Endothelial cell (in vitro differentiated cells): ENCODE measurements at regions not wholly inside any gene's neighbourhood (a gene's known extent, or its start where the extent isn't known, plus 50 kb on each side); places are given as distances from the start of the nearest gene placed in this dataset.

Experiments
- DNase-seq: peaks from one replicate; pipeline ENCODE4 v3.0.0; 2021; ENCODE audit warnings: low spot score
- H3K27ac Mint-ChIP-seq: one replicate; pipeline ENCODE4 v1.8.0; 2021; ENCODE audit warnings: mixed read lengths, inconsistent platforms; ENCODE audit not compliant: unreplicated experiment
- H3K27me3 Mint-ChIP-seq: one replicate; pipeline ENCODE4 v1.8.0; 2021; ENCODE audit warnings: mild to moderate bottlenecking, moderate library complexity, mixed read lengths, inconsistent platforms; ENCODE audit not compliant: unreplicated experiment
- H3K36me3 Mint-ChIP-seq: one replicate; pipeline ENCODE4 v1.8.0; 2021; ENCODE audit warnings: mild to moderate bottlenecking, low read depth, mixed read lengths, inconsistent platforms; ENCODE audit not compliant: unreplicated experiment
- H3K4me1 Mint-ChIP-seq: one replicate; pipeline ENCODE4 v1.8.0; 2021; ENCODE audit warnings: mild to moderate bottlenecking, mixed read lengths, inconsistent platforms; ENCODE audit not compliant: unreplicated experiment
- H3K4me3 Mint-ChIP-seq: one replicate; pipeline ENCODE4 v1.8.0; 2021; ENCODE audit warnings: mild to moderate bottlenecking, mixed read lengths, inconsistent platforms; ENCODE audit not compliant: unreplicated experiment
- H3K9me3 Mint-ChIP-seq: one replicate; pipeline ENCODE4 v1.8.0; 2021; ENCODE audit warnings: mixed read lengths, inconsistent platforms; ENCODE audit not compliant: unreplicated experiment
- CTCF ChIP-seq: fragments of 200-600 bp; sonication (generic); IDR thresholded peaks from one replicate; pipeline ENCODE4 v1.5.0; 2021; ENCODE audit warnings: antibody characterized with exemption; ENCODE audit not compliant: unreplicated experiment

- no peak for DNase-seq
- Mint-ChIP-seq H3K4me1 (peaks cover 29% of the 10 kb centered on the region), H3K4me3 (no peak overlapping the region), H3K27me3 (peaks cover 13% of the 10 kb centered on the region), H3K9me3 (no peaks in the 10 kb centered on the region), H3K27ac (no peak overlapping the region), H3K36me3 (no peaks in the 10 kb centered on the region)
- TF ChIP-seq CTCF = no peak
Measured at GRCh38 chr6:44052419-44053023, 74.7 kb downstream of the MRPL14 start.

- Mint-ChIP-seq H3K27me3 (peaks cover 13% of the 10 kb centered on the region), H3K27ac (no peak overlapping the region), H3K36me3 (no peaks in the 10 kb centered on the region), H3K9me3 (no peaks in the 10 kb centered on the region), H3K4me1 (peaks cover 29% of the 10 kb centered on the region), H3K4me3 (no peak overlapping the region)
- no peak for TF ChIP-seq CTCF
- no peak for DNase-seq
Measured at GRCh38 chr6:44051515-44051914, 75.7 kb downstream of the MRPL14 start.

GRCh38 chr6:44050872-44051505, 76.3 kb downstream of the MRPL14 start:
- DNase-seq = no peak
- no peak for TF ChIP-seq CTCF
- no peaks in the 10 kb centered on the region for H3K36me3 Mint-ChIP-seq
- no peaks in the 10 kb centered on the region for H3K9me3 Mint-ChIP-seq
- H3K4me1 Mint-ChIP-seq = peaks cover 29% of the 10 kb centered on the region
- no peak overlapping the region for H3K27ac Mint-ChIP-seq
- H3K4me3 Mint-ChIP-seq = no peak overlapping the region
- H3K27me3 Mint-ChIP-seq = peaks cover 10% of the 10 kb centered on the region

GRCh38 chr6:44049989-44050871, 77.0 kb downstream of the MRPL14 start:
- DNase-seq = no peak
- Mint-ChIP-seq H3K4me1 (peaks cover 29% of the 10 kb centered on the region), H3K27me3 (peaks cover 8% of the 10 kb centered on the region), H3K27ac (no peak overlapping the region), H3K4me3 (no peak overlapping the region), H3K36me3 (no peaks in the 10 kb centered on the region), H3K9me3 (no peaks in the 10 kb centered on the region)
- no peak for TF ChIP-seq CTCF
